Suppressor macrophage (primary cell): ENCODE measurements at regions not wholly inside any gene's neighbourhood (a gene's known extent, or its start where the extent isn't known, plus 50 kb on each side); places are given as distances from the start of the nearest gene placed in this dataset.

ENCODE experiments used
- DNase-seq, 4 experiments: peaks; one replicate each; pipeline ENCODE4 v3.0.0-alpha.2; 2020 to 2022

GRCh38 chr2:120956486-120957156 lies 221.0 kb downstream of the GLI2 start:
- no peak for DNase-seq

GRCh38 chr2:120957905-120958304 lies 222.2 kb downstream of the GLI2 start:
- DNase-seq, result no peak

- DNase-seq, result no peak
Observed at GRCh38 chr2:120958623-120959366, 223.1 kb downstream of the GLI2 start.

DNA sequence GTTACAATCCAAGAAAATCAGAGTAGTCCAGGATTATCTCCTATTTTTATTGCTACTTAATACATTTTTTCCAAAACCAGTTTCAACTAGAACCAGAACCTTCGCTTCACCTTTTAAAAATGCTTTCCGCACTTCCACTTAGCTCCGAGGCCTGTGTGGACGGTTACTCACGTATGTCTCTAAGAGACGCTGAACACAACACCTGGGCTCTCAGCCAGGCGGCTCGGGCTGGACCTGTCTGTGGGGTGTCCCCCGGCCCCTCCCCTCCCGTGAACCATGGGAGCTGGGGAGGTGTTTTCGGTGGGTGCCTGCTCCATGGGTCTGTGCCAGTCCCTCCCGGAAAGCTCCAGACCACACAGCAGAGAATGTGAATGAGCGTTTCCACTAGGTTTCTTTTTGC lies 223.8 kb downstream of the GLI2 start:
- no peak for DNase-seq

GRCh38 chr2:120960770-120961366 lies 225.2 kb downstream of the GLI2 start:
- no peak for DNase-seq

DNA sequence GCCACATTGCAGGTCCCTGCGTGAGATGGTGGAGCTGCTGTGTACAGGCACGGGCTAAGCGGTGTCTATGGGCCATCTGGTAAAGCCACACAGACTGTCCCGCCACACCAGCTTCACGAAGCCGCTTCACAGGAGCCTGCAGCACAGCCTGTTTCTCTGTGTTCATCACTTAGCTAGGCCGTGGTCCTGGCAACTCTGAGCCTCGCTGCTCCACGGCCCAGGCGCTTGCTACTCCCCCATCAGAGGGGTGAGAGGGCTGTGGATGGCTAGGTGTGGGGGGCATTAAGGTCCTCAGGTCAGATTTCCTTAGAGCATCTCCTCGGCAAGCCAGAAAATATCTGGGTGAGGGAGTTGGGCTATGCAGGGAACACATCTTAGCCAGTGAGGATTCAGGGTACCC lies 225.7 kb downstream of the GLI2 start:
- no peak for DNase-seq

DNA sequence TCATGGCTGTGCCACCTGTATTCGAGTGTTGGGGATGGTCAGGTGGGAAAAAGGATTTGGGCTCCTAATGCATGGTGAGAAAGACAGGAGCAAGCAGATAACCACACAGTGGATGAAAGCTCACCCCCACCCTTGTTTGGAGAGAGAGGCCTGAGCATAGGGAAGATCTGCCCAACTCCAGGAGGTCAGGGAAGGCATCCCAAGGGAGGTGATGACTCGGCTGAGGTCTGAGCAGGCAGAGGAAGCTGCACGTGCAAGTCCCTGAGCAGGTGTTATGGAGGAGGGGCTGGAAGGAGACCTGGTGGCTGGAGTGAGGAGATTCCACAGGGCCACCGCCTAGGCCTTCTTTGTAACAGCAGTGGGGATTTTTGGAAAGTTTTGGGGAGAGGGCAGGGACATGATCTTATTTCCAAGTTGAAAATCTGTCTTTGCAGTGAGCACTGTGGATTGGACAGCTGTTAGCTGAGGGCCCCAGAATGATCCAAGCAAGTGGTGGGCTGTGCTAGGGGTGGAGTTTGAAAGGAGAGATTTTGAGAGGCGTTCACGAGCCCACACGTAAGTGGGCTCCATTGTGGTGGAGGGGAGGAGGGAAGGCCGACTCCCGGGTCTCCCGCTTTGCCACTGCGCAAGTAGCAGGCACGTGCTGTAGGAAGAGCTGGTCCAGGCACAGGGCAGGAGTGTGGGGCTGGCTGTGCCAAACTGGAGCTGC lies 228.5 kb downstream of the GLI2 start:
- no peak for DNase-seq

DNA sequence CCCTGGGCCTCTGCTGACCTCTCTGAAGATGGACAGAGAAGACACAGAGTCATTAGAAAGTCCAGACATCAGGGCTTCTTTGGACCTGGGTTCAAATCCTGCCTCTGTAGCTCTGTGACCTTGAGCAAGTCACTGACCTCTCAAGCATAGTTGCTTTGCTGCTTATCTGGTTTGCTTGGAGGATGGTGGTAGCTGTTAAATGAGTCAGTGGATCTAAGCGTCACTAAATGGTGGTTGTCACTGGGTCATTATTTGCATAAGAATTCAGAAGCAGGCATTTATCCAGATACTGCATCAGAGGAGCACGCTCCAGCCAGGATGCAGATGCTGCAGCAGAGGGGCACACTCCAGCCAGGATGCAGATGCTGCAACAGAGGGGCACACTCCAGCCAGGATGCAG lies 229.2 kb downstream of the GLI2 start:
- no peak for DNase-seq

- no peak for DNase-seq
Observed at GRCh38 chr2:120966510-120967254, 231.0 kb downstream of the GLI2 start.

DNA sequence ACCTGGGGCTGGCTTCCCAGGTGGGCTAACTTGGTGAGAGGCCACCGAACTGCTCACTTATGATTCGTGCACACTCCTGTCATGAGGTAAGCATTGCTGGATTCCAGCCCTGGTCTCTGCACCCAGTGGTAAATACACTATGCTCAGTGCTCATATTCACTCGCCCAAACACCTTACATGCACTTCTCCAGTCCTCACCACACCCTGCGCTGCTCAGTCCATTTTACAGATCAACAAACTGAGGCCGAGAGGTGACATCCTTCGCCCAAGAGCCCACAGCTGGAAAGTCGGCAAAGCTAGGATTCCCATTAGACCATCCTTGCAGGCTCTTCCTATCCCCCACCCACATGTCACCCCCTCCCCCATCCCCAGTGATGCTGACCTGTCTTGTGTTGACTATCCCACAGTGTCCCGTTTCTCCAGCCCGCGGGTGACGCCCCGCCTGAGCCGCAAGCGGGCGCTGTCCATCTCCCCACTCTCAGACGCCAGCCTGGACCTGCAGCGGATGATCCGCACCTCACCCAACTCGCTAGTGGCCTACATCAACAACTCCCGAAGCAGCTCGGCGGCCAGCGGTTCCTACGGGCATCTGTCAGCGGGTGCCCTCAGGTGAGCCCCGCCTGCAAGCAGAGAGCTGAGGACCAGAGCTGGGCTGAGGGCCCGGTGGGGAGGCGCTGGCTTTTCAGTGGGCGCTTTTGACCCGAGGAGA lies 232.8 kb downstream of the GLI2 start:
- DNase-seq, result no peak

GRCh38 chr2:120969613-120970355 lies 234.1 kb downstream of the GLI2 start:
- no peak for DNase-seq

DNA sequence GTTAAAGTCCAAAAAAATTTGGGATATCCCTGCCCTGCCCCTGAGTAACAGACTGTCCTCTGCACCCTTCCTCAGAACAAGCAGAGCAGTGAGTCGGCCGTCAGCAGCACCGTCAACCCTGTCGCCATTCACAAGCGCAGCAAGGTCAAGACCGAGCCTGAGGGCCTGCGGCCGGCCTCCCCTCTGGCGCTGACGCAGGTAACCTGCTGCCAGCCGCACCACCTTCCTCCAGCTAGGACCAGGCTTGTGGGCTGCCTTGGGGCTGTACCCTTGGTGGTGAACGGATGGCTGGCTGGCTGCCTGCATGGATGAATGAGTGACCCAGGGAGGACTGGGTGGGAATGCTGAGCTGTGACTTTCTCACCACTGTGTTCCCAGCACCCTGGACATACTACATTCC lies 236.2 kb downstream of the GLI2 start:
- DNase-seq, result no peak

DNA sequence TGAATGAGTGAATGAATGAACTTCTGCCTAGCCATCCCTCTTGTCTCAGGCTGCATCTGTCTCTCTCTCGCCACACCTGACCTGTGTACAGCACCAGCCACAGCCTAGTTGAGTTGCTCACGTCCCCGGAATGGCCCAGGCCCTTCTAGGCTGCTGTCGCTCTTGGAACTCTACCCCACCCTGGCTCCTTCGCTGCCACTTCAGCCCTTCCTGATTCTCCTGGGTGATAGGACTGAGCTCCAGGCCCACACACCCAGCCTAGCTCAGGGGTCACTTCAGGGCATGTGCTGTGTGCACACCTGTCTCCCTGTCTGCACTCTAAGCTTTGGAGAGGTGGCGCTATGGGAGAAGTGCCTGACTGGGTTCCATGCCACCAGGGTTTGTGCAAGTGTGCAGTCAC lies 236.6 kb downstream of the GLI2 start:
- DNase-seq, result no peak

DNA sequence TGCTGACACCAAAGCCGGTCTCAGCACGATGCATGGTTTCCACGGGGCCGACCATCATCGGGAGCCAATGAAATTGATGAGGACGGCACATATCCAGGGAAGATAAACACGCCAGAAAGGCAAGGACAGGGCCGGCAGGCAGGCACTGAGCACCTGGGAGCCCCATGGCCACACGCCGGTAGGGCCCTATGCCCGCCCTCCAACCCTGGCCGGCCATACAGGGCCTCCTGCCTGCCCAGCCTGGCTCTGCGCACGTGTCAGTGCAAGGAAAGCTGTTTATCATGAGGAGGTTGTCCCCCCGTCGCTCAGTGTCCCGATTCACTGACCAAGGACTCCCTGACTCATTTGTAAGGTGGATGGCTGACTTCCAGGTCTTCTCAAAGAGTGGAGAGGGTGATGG lies 237.5 kb downstream of the GLI2 start:
- DNase-seq, result no peak

DNA sequence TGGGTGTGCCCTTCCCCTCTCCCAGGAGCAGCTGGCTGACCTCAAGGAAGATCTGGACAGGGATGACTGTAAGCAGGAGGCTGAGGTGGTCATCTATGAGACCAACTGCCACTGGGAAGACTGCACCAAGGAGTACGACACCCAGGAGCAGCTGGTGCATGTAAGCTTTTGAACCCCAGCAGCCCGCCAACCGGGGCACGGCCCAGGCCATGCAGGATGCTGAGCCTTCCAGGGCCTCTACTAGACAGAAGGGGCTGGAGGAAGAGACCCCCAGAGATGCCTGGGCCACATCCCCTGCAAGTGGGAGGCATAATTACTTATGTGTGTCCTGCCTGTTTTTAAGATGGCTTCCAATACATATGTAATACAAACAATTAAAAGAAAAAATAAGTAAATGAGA lies 239.3 kb downstream of the GLI2 start:
- DNase-seq, result no peak

GRCh38 chr2:120976501-120977307 lies 241.0 kb downstream of the GLI2 start:
- DNase-seq, result no peak

DNA sequence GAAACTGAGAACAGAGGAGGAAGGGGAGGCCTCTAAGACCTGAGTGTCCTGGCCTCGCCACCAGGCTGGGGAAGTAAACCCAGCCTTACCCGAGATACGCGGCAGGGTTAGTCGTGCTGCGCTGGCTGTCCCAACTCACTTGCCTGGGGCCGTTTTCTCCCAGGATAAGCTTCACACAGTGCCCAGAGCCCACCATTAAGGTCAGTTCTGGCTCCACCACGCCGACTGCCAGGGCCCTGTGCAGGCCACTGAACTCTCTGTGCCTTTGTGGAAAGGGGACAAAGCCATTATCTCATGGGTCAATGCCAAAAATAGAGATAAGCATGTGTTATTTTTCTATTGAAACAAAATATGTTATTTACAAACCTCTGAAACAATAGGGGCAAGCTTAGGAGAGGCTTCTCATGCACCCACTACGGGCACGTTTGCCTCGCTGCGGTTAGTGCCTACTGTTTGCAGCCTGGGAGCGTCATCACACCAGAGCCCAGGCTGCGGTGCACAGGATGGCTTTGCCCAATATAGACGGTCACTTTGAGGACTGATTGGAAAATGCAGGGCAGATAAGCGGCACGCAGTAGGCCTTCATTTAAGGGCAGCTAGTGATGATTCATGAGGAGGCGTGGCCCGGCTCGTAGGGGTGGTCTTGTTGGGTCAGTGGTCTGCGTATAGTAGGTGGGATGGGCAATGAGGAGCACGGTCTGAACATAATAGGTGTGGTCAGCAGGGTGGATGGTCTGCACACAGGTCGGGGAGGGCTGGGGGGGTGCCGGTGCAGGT lies 242.1 kb downstream of the GLI2 start:
- DNase-seq, result no peak

- no peak for DNase-seq
Observed at GRCh38 chr2:120978359-120979050, 242.8 kb downstream of the GLI2 start.

DNA sequence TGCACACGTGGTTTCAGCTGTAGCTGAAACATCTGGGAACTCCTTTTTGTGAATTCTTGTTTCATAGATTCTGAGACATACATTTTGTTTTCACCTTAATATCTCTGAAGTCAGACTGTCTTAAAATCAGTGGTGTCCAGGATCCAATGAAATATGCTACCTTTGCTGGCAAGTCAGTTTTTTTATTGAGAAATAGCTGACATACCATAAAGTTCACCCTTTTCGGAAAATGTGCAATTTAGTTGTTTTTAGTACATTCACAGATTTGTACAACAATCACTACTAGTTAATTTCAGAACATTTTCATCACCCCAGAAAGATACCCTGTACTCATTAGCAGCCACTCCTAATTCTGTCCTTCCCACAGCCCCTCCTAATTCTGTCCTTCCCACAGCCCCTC lies 243.7 kb downstream of the GLI2 start:
- no peak for DNase-seq
